HCT116 (cell line): ENCODE measurements at regions not wholly inside any gene's neighbourhood (a gene's known extent, or its start where the extent isn't known, plus 50 kb on each side); places are given as distances from the start of the nearest gene placed in this dataset.

Experiments
- ATAC-seq: fragments of 200-7000 bp; cut with Tn5 transposase; 2 replicates; pipeline ENCODE4 v1.9.1; 2020; ENCODE audit warnings: mild to moderate bottlenecking, moderate library complexity
- BruUV-seq: library from RNA; stranded (reverse); fragments of 400-500 nt; replicated peaks from 2 replicates; lab custom pipeline; 2021; lab: Mats Ljungman, UMichigan
- CTCF ChIA-PET: fragments of 300-600 bp; sonication (Branson Sonifier 250); formaldehyde crosslinking; loops from one replicate; lab custom pipeline; 2021; ENCODE audit warnings: antibody characterized with exemption; lab: Charles Lee
- POLR2A ChIA-PET: fragments of 300-600, 350-600 bp; sonication (Branson Sonifier 250); formaldehyde crosslinking; loops from one replicate; lab custom pipeline; 2021; ENCODE audit warnings: antibody characterized with exemption; lab: Charles Lee
- RAD21 ChIA-PET, 2 experiments: fragments of 300-600 bp; sonication (Branson Sonifier 250); formaldehyde crosslinking; loops; one replicate each; lab custom pipeline; 2023; ENCODE audit warnings: low total read pairs in 2 of 2; ENCODE audit not compliant: uncharacterized antibody in 2 of 2, unreplicated experiment in 2 of 2, low non-redundant PET in 1 of 2; lab: Charles Lee
- DNase-seq: peaks from one replicate; pipeline ENCODE4 v3.0.0-alpha.2; 2010; ENCODE audit warnings: low read depth, low spot score
- H2AFZ ChIP-seq: fragments of 200-600 bp; shearing (Covaris generic), sonication (generic); 2 replicates; pipeline ENCODE4 v1.6.1; 2017; ENCODE audit warnings: low read depth, mixed run types, mixed read lengths, antibody characterized with exemption, low read length; ENCODE audit not compliant: poor library complexity, severe bottlenecking
- H3K27ac ChIP-seq: 2 replicates; pipeline ENCODE4 v1.5.1; 2012; ENCODE audit warnings: low read depth, low read length
- H3K27me3 ChIP-seq: fragments of 200-600 bp; sonication (generic); 2 replicates; pipeline ENCODE4 v1.6.1; 2016; ENCODE audit warnings: mixed run types, low read length, mixed read lengths; ENCODE audit not compliant: insufficient read depth
- H3K36me3 ChIP-seq, 2 experiments: fragments of 200-500 bp in 1 of 2; fragments of 200-600 bp in 1 of 2; sonication (Bioruptor generic) in 1 of 2; sonication (generic) in 1 of 2; 2 replicates each; pipeline versions ENCODE4 v1.5.1 to v1.6.1; 2014 to 2016; ENCODE audit warnings: low read length in 2 of 2, inconsistent platforms in 1 of 2, mixed read lengths in 1 of 2, mixed run types in 1 of 2; ENCODE audit not compliant: insufficient read depth in 2 of 2, control insufficient read depth in 1 of 2
- H3K4me1 ChIP-seq, 2 experiments: fragments of 200-600 bp in 1 of 2; sonication (generic) in 1 of 2; 2 replicates each; pipeline versions ENCODE4 v1.5.1 to v1.6.1; 2012 to 2017; ENCODE audit warnings: low read length in 2 of 2, inconsistent platforms in 1 of 2, mild to moderate bottlenecking in 1 of 2, mixed read lengths in 1 of 2, mixed run types in 1 of 2, moderate library complexity in 1 of 2; ENCODE audit not compliant: insufficient read depth in 2 of 2, control insufficient read depth in 1 of 2
- H3K4me2 ChIP-seq: fragments of 200-600 bp; sonication (generic); 2 replicates; pipeline ENCODE4 v1.6.1; 2017; ENCODE audit warnings: mixed run types, low read length, mixed read lengths
- H3K4me3 ChIP-seq, 2 experiments: fragments of 200-600 bp in 1 of 2; sonication (generic) in 1 of 2; replicated peaks in 1 of 2; 2 replicates each; pipeline ENCODE4 v1.5.1; 2011 to 2016; ENCODE audit warnings: low read length in 2 of 2, control low read depth in 1 of 2, low read depth in 1 of 2, mild to moderate bottlenecking in 1 of 2, mixed read lengths in 1 of 2, mixed run types in 1 of 2
- H3K79me2 ChIP-seq: fragments of 200-600 bp; sonication (generic); 2 replicates; pipeline ENCODE4 v1.6.1; 2017; ENCODE audit warnings: mild to moderate bottlenecking, mixed run types, low read length, moderate library complexity, mixed read lengths; ENCODE audit not compliant: insufficient read depth
- H3K9ac ChIP-seq: fragments of 200-600 bp; sonication (generic); 2 replicates; pipeline ENCODE4 v1.6.1; 2016; ENCODE audit warnings: low read length, mixed read lengths
- H3K9me2 ChIP-seq: fragments of 200-600 bp; sonication (generic), shearing (Covaris generic); 2 replicates; pipeline ENCODE4 v1.6.1; 2017; ENCODE audit warnings: mixed run types, mild to moderate bottlenecking, moderate library complexity; ENCODE audit not compliant: insufficient read depth
- H3K9me3 ChIP-seq, 2 experiments: fragments of 200-500 bp in 1 of 2; fragments of 200-600 bp in 1 of 2; sonication (Bioruptor generic) in 1 of 2; sonication (generic) in 1 of 2; 2 replicates each; pipeline ENCODE4 v1.6.1; 2014 to 2017; ENCODE audit warnings: low read length in 2 of 2, mixed read lengths in 2 of 2, inconsistent platforms in 1 of 2, low read depth in 1 of 2, mild to moderate bottlenecking in 1 of 2, mixed run types in 1 of 2, moderate library complexity in 1 of 2; ENCODE audit not compliant: control insufficient read depth in 1 of 2, insufficient read depth in 1 of 2
- H4K20me1 ChIP-seq: fragments of 200-600 bp; sonication (generic), shearing (Covaris generic); 2 replicates; pipeline ENCODE4 v1.6.1; 2017; ENCODE audit warnings: mixed run types, mild to moderate bottlenecking, moderate library complexity; ENCODE audit not compliant: insufficient read depth
- ATF3 ChIP-seq: IDR thresholded peaks from 2 replicates; pipeline ENCODE4 v1.6.1; 2012
- CBX3 ChIP-seq: IDR thresholded peaks from 2 replicates; pipeline ENCODE4 v1.6.1; 2012; ENCODE audit warnings: low read depth
- CEBPB ChIP-seq: IDR thresholded peaks from 2 replicates; pipeline ENCODE4 v1.6.1; 2012; ENCODE audit warnings: low read depth
- CTCF ChIP-seq, 3 experiments: fragments of 200-600 bp in 1 of 3; sonication (generic) in 1 of 3; IDR thresholded peaks in 2 of 3; conservative IDR thresholded peaks in 1 of 3; 2 replicates each; pipeline ENCODE4 v1.5.1; 2012 to 2017; ENCODE audit warnings: low read depth in 2 of 3, low read length in 2 of 3, antibody characterized with exemption in 1 of 3, borderline replicate concordance in 1 of 3, control low read depth in 1 of 3, mild to moderate bottlenecking in 1 of 3, mixed read lengths in 1 of 3, mixed run types in 1 of 3, moderate library complexity in 1 of 3; ENCODE audit not compliant: insufficient read depth in 1 of 3
- EGR1 ChIP-seq: IDR thresholded peaks from 2 replicates; pipeline ENCODE4 v1.6.1; 2012; ENCODE audit warnings: low read depth
- ELF1 ChIP-seq: IDR thresholded peaks from 2 replicates; pipeline ENCODE4 v1.6.1; 2012; ENCODE audit warnings: low read depth, borderline replicate concordance
- EZH2 ChIP-seq: fragments of 200-600 bp; sonication (generic); IDR thresholded peaks from 2 replicates; pipeline ENCODE4 v1.6.1; 2017; ENCODE audit warnings: antibody characterized with exemption, mixed run types
- EZH2phosphoT487 ChIP-seq: fragments of 200-600 bp; IDR thresholded peaks from 2 replicates; pipeline ENCODE4 v1.6.1; 2018; ENCODE audit warnings: antibody characterized with exemption, borderline replicate concordance
- RAD21 ChIP-seq: IDR thresholded peaks from 2 replicates; pipeline ENCODE4 v1.6.1; 2012; ENCODE audit warnings: low read depth, mild to moderate bottlenecking
- REST ChIP-seq: IDR thresholded peaks from 2 replicates; pipeline ENCODE4 v1.6.1; 2012; ENCODE audit warnings: low read depth
- SIN3A ChIP-seq: IDR thresholded peaks from 2 replicates; pipeline ENCODE4 v1.6.1; 2012; ENCODE audit warnings: low read depth
- TCF7L2 ChIP-seq: IDR thresholded peaks from 2 replicates; pipeline ENCODE4 v1.7.0; 2011; ENCODE audit warnings: borderline replicate concordance, inconsistent platforms; ENCODE audit not compliant: insufficient read depth, insufficient read length; ENCODE audit errors: extremely low read depth
- ZBTB33 ChIP-seq: IDR thresholded peaks from 2 replicates; pipeline ENCODE4 v1.6.1; 2011; ENCODE audit warnings: mild to moderate bottlenecking, low read length, moderate library complexity; ENCODE audit not compliant: insufficient replicate concordance; ENCODE audit errors: extremely low read depth
- ZFX ChIP-seq: fragments of 450-650 bp; IDR thresholded peaks from 2 replicates; pipeline ENCODE4 v1.6.1; 2017
- ZNF274 ChIP-seq: fragments of 200-500 bp; sonication (Bioruptor generic); IDR thresholded peaks from 2 replicates; pipeline ENCODE4 v1.6.1; 2014; ENCODE audit warnings: mild to moderate bottlenecking, low read depth, low read length, inconsistent platforms
- intact Hi-C: fragments of 100-400 bp; cut with micrococcal nuclease; formaldehyde crosslinking; loops from 2 replicates; pipeline ENCODE4 v1.10.0; 2022

GRCh38 chr2:15744820-15745219 lies 153.2 kb downstream of the DDX1 start:
- CTCF ChIA-PET: no interaction called here
- POLR2A ChIA-PET: no interaction called here
- no peak overlapping the region for H2AFZ ChIP-seq
- no peaks in the 10 kb centered on the region for H3K36me3 ChIP-seq
- 0 out of 2 replicates have a peak, but pooled peaks cover 4% of the 10 kb centered on the region for H3K27me3 ChIP-seq
- no peak overlapping the region for H3K4me3 ChIP-seq
- intact Hi-C loops: no loop called here
- BruUV-seq: no TSS peak
- ATAC-seq: no peak
- no peaks in the 10 kb centered on the region for H3K4me1 ChIP-seq
- no peak overlapping the region for H3K4me2 ChIP-seq
- RAD21 ChIA-PET: no interaction called here
- no peak overlapping the region for H3K27ac ChIP-seq
- no peaks in the 10 kb centered on the region for H3K79me2 ChIP-seq
- no peak for TF ChIP-seq CBX3
- TF ChIP-seq EZH2: no peak
- no peak for TF ChIP-seq ELF1
- no peak for TF ChIP-seq EGR1
- TF ChIP-seq CEBPB: no peak
- TF ChIP-seq ZNF274: no peak
- no peak for TF ChIP-seq EZH2phosphoT487
- no peak for TF ChIP-seq TCF7L2
- TF ChIP-seq RAD21: no peak
- no peak for TF ChIP-seq ZBTB33
- TF ChIP-seq ZFX: no peak
- TF ChIP-seq REST: no peak
- TF ChIP-seq SIN3A: no peak
- no peak for TF ChIP-seq ATF3
- no peak for TF ChIP-seq CTCF (IDR thresholded peaks at IDR 0.05 in 2 of 3, conservative IDR thresholded peaks at IDR 0.05 in 1 of 3; ENCODE audit: borderline replicate concordance in 1 of 3, insufficient read depth in 1 of 3, low read depth in 2 of 3, low read length in 2 of 3)
- H3K9me3 ChIP-seq: no peaks in the 10 kb centered on the region; a peak in 1 of 4 replicates
- no peaks in the 10 kb centered on the region for H3K9me2 ChIP-seq
- no peak for DNase-seq
- no peak overlapping the region for H3K9ac ChIP-seq
- H4K20me1 ChIP-seq: no peaks in the 10 kb centered on the region
